Right atrium auricular region (tissue), 2 donors: ENCODE measurements at regions not wholly inside any gene's neighbourhood (a gene's known extent, or its start where the extent isn't known, plus 50 kb on each side); places are given as distances from the start of the nearest gene placed in this dataset.

Experiments used
- DNase-seq: peaks from one replicate; pipeline ENCODE4 v3.0.0-alpha.2; 2019; ENCODE audit warnings: low spot score
- H3K27ac ChIP-seq, 2 donors: fragments of 200-600 bp; sonication (generic); 1 replicate in 1 of 2; 2 replicates in 1 of 2; pipeline ENCODE4 v1.5.1; 2016 to 2019
- H3K27me3 ChIP-seq, 2 donors: fragments of 200-600 bp; sonication (generic); one replicate each; pipeline versions ENCODE4 v1.5.1 to v1.6.0; 2017 to 2019
- H3K36me3 ChIP-seq: fragments of 200-600 bp; sonication (generic); one replicate; pipeline ENCODE4 v1.5.1; 2016
- H3K4me1 ChIP-seq, 2 donors: fragments of 200-600 bp; sonication (generic); one replicate each; pipeline versions ENCODE4 v1.5.1 to v1.6.0; 2017 to 2019
- H3K4me3 ChIP-seq, 2 donors: fragments of 200-600 bp; sonication (generic); 1 replicate in 1 of 2; 2 replicates in 1 of 2; pipeline ENCODE4 v1.5.1; 2017 to 2019; ENCODE audit warnings: mild to moderate bottlenecking in 1 of 2, moderate library complexity in 1 of 2
- H3K9me3 ChIP-seq, 2 donors: fragments of 200-600 bp; sonication (generic); one replicate each; pipeline ENCODE4 v1.5.1; 2019
- TF ChIP-seq, protein P1 (sequence below), 2 donors: fragments of 200-600 bp; sonication (generic); IDR thresholded peaks; one replicate each; pipeline ENCODE4 v1.5.1; 2019; ENCODE audit warnings: antibody characterized with exemption in 2 of 2

DNA sequence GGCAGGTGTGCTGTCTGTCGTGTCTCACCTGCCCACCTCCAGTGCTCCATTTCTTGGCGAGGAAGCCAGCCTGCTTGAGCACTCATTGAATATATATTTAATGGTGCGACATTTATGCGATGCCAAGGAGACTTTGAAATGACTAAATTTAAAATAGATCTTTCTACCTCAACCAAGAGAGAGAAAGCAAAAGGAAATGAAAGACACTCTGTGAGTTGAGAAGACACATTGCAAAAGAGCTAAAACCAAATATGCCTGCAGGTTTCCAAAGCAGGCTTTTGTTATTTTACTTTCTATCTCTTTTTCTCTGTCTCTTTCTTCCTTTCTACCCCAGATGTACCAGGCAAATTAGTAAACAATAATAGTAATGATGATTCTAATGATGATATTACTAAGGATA lies 53.6 kb upstream of the AOAH start:
- TF ChIP-seq, protein P1, sequence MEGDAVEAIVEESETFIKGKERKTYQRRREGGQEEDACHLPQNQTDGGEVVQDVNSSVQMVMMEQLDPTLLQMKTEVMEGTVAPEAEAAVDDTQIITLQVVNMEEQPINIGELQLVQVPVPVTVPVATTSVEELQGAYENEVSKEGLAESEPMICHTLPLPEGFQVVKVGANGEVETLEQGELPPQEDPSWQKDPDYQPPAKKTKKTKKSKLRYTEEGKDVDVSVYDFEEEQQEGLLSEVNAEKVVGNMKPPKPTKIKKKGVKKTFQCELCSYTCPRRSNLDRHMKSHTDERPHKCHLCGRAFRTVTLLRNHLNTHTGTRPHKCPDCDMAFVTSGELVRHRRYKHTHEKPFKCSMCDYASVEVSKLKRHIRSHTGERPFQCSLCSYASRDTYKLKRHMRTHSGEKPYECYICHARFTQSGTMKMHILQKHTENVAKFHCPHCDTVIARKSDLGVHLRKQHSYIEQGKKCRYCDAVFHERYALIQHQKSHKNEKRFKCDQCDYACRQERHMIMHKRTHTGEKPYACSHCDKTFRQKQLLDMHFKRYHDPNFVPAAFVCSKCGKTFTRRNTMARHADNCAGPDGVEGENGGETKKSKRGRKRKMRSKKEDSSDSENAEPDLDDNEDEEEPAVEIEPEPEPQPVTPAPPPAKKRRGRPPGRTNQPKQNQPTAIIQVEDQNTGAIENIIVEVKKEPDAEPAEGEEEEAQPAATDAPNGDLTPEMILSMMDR (IDR thresholded peaks at IDR 0.05) = no peak
- Histone ChIP-seq H3K4me1 (no peaks in the 10 kb centered on the region), H3K4me3 (no peak overlapping the region), H3K27ac (no peak overlapping the region), H3K27me3 (no peaks in the 10 kb centered on the region), H3K9me3 (no peaks in the 10 kb centered on the region), H3K36me3 (no peaks in the 10 kb centered on the region)
- no peak for DNase-seq

DNA sequence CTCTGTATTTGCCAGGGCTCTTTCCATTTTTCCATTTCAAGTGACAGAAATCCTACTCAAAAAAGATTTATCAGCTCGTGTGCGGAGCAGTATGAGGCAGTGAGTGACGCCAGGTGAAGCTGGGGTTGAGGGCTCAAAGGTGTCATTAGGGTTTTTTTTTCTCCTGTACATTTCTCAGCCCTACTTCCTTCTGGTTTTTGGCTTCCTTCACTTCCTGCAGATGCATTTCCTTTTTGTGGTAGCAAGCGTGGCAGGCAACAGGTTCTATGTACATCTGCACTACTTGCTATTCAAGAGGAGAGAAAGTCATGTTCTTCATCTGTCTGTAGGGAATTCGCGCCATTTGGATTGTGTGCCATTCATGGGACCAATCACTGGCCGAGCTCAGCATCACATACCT lies 52.8 kb upstream of the AOAH start:
- DNase-seq = no peak
- Histone ChIP-seq H3K9me3 (no peaks in the 10 kb centered on the region), H3K4me3 (no peak overlapping the region), H3K27ac (no peak overlapping the region), H3K36me3 (no peaks in the 10 kb centered on the region), H3K4me1 (no peaks in the 10 kb centered on the region), H3K27me3 (no peaks in the 10 kb centered on the region)
- TF ChIP-seq, protein P1 (IDR thresholded peaks at IDR 0.05) = no peak

DNA sequence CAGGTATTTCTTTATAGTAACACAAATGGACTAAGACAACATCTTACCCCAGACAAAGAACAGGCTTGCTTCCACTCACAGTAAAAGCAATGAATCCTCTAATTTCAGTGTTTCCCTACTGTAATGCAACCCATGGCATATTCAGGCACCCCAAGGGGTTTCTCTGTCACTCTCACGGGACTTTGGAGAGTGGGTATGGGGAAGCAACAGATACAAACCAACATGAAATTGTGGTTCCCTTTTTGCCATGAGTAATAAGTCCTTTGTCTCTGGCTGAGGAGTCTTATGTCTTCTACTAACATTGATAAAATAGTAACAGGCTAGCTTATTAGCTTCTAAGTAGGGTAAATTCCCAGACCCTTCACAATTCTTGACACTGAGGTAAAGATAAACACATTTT lies 51.4 kb upstream of the AOAH start:
- no peak overlapping the region for H3K27ac ChIP-seq

DNA sequence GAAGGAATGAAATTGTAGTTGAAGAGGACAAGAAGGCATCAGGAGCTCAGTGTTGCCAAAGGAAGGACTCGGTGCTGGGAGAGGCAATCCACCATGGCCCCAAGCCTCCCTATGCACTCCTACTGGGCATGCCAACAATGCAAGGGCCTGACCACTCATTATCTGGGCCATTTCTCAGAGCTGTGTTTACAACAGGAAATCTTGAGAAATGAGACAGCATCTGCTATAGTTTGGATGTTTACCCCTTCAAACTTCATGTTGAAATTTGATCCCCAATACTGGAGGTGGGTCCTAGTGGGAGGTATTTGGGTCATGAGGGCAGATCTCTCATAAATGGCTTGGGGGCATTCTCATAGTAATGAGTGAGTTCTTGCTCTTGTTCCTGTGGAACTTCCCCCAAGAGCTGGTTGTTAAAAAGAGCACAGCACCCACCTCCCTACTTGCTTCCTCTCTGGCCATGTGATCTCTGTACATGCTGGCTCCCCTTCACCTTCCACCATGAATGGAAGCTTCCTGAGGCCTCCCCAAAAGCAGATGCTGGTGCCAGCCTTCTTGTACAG lies 50.8 kb upstream of the AOAH start:
- Histone ChIP-seq H3K4me1 (no peaks in the 10 kb centered on the region), H3K9me3 (no peaks in the 10 kb centered on the region), H3K4me3 (no peak overlapping the region), H3K27ac (no peak overlapping the region), H3K27me3 (no peaks in the 10 kb centered on the region), H3K36me3 (no peaks in the 10 kb centered on the region)
- TF ChIP-seq, protein P1 (IDR thresholded peaks at IDR 0.05) = no peak
- no peak for DNase-seq

More for the DNA sequence above, 51.4 kb upstream of the AOAH start:
- Histone ChIP-seq H3K4me1 (no peaks in the 10 kb centered on the region), H3K27me3 (no peaks in the 10 kb centered on the region), H3K9me3 (no peaks in the 10 kb centered on the region), H3K4me3 (no peak overlapping the region), H3K36me3 (no peaks in the 10 kb centered on the region)
- DNase-seq = no peak
- TF ChIP-seq, protein P1 (IDR thresholded peaks at IDR 0.05) = no peak
